GM12872 (cell line): ENCODE measurements at regions not wholly inside any gene's neighbourhood (a gene's known extent, or its start where the extent isn't known, plus 50 kb on each side); places are given as distances from the start of the nearest gene placed in this dataset.

Source experiments
- TF ChIP-seq, protein P1 (sequence below): IDR thresholded peaks from 3 replicates; pipeline ENCODE4 v1.5.1; 2011; ENCODE audit warnings: low read depth, mild to moderate bottlenecking, low read length, moderate library complexity; ENCODE audit not compliant: insufficient read depth

DNA sequence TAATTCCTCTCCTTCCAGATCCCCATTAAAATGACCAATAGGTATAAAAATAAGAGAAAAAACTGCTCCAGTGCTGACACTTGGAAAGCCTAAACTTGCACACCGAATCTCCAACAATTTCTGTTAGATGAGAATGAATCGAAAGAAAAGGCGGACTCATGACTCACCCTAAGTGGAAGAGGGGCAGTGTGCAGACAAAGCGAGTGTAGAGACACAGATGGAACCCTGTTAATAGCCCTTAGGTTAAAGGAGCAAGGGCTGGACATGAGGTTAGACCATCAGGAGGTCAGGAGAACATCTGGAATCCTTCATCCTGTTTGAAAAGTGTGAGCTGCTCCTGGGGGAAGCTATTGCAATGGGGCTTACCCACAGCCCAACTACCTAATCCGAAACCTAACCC lies 103.4 kb upstream of the GLI3 start:
- TF ChIP-seq, protein P1, sequence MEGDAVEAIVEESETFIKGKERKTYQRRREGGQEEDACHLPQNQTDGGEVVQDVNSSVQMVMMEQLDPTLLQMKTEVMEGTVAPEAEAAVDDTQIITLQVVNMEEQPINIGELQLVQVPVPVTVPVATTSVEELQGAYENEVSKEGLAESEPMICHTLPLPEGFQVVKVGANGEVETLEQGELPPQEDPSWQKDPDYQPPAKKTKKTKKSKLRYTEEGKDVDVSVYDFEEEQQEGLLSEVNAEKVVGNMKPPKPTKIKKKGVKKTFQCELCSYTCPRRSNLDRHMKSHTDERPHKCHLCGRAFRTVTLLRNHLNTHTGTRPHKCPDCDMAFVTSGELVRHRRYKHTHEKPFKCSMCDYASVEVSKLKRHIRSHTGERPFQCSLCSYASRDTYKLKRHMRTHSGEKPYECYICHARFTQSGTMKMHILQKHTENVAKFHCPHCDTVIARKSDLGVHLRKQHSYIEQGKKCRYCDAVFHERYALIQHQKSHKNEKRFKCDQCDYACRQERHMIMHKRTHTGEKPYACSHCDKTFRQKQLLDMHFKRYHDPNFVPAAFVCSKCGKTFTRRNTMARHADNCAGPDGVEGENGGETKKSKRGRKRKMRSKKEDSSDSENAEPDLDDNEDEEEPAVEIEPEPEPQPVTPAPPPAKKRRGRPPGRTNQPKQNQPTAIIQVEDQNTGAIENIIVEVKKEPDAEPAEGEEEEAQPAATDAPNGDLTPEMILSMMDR = no peak

DNA sequence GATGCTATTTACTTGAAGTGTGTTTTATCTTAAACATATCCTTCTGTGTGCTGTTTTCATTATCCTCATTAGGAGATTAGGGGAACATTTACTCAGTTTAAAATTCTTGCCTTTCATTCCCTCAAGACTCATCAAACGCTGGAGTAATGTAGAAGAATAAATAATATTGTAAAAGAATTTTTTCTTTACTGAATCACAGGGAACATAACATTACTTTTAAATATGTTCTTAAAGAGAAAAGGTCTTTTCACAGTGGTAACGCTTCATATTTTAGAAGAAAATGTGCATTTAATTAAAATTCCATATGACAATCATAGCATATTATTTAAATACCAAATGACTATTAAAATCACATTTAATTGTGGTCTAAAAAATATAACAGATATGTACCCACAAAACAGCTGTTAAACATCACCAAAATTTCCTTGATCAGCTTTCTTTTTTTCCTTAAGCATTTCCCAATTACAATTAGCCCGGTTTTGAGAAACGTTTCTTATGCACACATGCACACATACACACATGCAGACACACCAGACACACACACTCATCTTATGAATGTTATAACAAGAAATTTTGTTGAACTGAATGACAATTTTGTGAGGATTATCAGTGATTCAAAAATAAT lies 102.0 kb upstream of the GLI3 start:
- TF ChIP-seq, protein P1 = no peak

DNA sequence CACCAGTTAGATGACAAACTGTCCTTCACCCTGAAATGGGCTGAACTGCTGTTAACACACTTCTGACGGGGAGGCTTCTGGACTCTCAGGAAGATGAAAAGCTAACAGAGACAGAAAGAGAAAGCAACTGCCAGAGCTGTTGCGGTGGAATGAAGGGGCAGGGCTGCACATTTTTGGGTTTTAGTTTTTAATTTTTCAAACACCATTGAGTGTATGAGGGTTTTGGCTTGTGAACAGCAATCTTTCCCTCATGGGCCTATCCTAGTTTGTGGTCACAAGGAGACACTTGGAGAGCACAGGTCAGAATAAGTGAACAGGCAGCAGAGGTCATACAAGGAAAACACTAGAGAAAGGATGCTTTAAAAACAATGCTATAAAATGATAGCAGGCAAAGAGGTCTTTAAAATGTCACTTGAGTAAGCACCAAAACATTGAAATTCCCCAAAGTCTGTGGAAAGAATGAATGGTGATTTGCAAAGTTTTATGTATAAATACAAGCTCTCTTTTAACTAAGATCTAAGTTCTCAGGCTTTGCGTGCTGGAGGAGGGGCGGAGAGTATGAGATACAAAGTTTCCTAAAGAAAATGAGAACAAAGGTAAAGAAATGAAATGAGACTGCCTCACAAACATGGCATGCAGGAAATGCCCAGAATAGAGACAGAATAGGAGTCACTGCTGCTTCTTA lies 101.4 kb upstream of the GLI3 start:
- TF ChIP-seq, protein P1 = no peak

DNA sequence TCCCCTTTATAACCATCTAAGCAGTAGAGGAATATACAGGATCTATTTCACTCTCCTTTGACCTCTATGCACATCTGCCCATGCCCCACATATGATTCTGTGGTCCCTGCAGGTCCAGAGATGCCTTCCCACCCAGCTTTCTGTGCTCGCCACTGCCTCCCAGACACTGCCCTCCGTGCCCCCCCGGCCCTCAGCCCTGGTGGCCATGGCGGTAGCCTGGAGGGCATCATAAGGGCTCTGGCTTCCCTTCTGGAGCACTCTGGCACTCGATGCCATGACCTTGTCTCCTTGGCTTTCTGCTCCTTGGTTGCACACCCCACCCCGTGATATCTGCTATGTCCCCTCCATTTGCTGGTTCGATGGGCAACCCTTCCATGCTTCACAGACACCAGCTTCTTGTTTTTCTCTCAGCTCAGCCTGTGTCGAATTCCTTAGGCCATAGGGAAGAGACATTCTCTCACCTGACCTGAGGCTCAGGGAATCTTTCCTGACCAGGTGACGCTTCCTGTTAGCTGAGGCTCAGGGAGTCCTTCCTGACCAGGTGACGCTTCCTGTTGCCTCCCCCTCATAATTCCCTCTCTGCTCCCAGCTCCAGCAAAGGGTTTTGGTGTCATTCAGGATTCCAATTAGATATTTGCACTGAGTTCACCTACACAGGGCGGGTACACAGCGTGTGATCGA lies 100.4 kb upstream of the GLI3 start:
- TF ChIP-seq, protein P1 = no peak

DNA sequence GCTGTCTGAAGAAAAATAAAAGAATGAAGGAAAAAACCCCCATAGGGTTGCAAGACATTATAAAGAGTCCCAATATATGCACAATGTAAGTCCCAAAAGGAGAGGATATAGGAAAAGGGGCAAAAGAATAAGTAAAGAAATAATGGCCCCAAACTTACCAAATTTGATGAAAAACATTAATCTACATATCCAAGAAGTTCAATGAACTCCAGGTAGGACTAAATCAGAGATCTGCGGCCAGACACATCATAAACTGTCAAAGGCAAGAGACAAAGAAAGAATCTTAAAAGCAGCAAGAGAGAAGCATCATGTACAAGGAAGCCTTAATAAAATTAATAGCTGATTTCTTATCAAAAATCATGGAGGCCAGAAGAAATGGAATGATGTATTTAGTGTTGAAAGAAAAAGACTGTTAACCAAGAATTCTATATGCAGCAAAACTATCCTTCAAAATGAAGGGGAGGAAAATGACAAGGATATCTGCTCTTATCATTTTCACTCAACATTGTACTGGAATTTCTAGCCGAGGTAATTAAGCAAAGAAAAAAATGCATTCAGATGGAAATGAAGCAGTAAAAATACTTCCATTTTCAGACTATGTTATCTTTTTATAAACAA lies 95.7 kb upstream of the GLI3 start:
- TF ChIP-seq, protein P1 = no peak

DNA sequence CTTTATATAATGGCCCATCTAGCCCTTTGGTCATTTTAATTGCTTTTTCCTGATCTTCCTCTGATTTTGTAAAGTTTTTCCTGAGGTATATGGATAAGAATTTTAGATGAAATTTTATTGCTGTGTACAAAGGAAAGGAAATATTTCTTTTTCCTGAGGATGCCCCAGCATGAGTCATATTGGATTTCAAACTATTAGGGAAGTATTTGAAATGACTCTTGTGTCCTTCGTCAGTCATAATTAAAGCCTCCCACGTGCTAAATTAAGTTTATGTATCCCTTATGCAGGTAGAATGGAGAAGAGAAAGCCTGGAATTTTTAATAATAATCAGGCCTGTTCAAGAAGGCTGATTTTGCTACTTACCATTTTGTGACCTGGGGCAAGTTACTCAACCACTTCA lies 82.6 kb upstream of the GLI3 start:
- TF ChIP-seq, protein P1 = no peak

DNA sequence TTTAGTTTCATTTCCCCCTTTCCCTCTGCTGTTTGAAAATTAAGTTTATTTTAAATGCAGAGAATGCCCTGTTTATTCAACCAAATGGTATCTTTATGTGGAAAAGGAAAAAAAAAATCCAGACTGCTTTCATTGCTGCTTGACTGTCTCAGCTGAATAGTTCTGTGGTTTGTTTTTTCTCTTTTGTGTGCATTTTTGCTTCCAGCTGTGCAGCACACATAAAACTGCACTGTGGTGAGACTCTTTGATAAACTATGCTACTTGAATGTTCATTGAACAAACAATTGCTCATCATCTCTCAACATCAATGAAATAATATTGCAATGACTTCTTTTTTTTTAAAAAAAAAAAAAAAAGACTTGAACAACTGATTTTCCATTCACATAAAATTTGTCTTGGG lies 78.6 kb upstream of the GLI3 start:
- TF ChIP-seq, protein P1 = no peak
